SK-MEL-5 (cell line): ENCODE measurements at regions not wholly inside any gene's neighbourhood (a gene's known extent, or its start where the extent isn't known, plus 50 kb on each side); places are given as distances from the start of the nearest gene placed in this dataset.
A peak's percentile ranks its signal among the peaks of the same experiment; 100 is the strongest.
"Not testable (repeated sequence)": the region's sequence is repeated elsewhere in the genome, so short reads cannot be mapped to it uniquely, and the experiment has no call there.

Experiments used
- DNase-seq: peaks from one replicate; pipeline ENCODE4 v3.0.0-alpha.2; 2016; ENCODE audit warnings: low read depth, low spot score
- in situ Hi-C: cut with HindIII; loops from 2 replicates; pipeline ENCODE4 v1.10.0; 2016; ENCODE audit warnings: low sequenced_read_pairs, high pct_unique_total_duplicates, low pct_unique_long_range_greater_than_20kb

GRCh38 chr2:8435608-8436007 is 246.2 kb upstream of the ID2 start:
- in situ Hi-C loops = no loop called here
- no peak for DNase-seq

DNA sequence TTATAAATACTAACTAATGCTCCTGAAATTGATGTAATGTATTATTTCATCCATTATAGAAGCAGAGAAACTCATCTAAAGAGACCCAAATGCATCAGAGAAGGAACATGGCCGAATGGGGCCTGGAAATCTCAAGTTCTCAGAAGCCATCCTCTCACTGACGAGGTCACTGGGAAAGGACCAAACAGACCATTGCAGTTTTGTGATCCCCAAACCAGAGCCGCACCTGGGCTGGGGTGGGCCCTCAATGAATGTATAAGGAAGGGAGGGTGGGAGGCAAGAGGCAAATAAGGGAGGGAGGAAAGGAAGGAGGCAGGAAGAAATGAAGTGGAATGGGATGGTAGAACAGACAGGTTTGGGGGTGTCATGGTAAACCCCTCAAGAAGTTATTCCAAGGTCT is 245.3 kb upstream of the ID2 start:
- DNase-seq = no peak
- in situ Hi-C loops = no loop called here

GRCh38 chr2:8437228-8437948 is 244.5 kb upstream of the ID2 start:
- in situ Hi-C loops = no loop called here
- no peak for DNase-seq

GRCh38 chr2:8437949-8438400 is 243.9 kb upstream of the ID2 start:
- in situ Hi-C loops = no loop called here
- no peak for DNase-seq

GRCh38 chr2:8438476-8438875 is 243.4 kb upstream of the ID2 start:
- no peak for DNase-seq
- in situ Hi-C loops = no loop called here

- in situ Hi-C loops = no loop called here
Observed at GRCh38 chr2:8438996-8439395, 242.9 kb upstream of the ID2 start.

GRCh38 chr2:8440029-8440778 is 241.7 kb upstream of the ID2 start:
- no peak for DNase-seq
- in situ Hi-C loops = no loop called here

More at GRCh38 chr2:8438996-8439395, 242.9 kb upstream of the ID2 start:
- DNase-seq = no peak

DNA sequence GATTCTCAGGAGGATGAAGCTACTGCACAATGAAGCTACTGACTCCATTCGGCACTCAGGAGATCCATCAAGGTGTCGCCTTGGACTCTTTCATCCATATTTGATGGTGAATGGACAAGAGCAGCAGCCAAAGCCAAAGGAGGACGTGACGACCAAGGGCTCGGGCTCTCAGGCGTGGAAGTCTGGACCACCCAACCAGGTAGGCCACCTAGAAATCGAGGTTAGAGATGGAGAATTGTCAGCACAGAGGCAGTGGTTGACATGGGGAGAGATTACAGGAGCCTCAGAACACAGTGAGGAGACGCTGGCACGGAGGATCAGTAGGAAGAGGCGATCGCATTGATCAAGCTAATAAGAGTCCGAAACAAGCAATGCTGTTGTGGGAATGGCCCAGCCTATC is 240.5 kb upstream of the ID2 start:
- DNase-seq = no peak
- in situ Hi-C loops = no loop called here

DNA sequence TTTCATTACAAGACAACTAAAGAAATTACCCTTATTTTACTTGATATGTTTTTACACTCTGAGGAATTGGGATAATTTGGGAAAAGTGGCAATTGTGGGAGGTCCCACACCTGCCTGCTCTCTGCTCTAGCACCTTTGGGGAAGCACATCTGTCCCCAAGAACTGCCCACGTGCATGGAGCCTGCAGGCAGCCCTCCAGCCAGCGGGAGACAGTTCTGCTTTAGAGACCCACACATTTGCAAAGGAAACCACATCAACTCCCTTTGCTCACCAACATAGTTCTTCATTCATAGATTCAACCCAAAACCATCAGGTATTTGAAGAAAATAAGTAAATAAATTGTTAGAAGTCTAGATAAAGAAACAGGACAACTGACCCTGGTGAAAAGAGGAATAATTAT is 239.9 kb upstream of the ID2 start:
- no peak for DNase-seq
- in situ Hi-C loops = no loop called here

DNA sequence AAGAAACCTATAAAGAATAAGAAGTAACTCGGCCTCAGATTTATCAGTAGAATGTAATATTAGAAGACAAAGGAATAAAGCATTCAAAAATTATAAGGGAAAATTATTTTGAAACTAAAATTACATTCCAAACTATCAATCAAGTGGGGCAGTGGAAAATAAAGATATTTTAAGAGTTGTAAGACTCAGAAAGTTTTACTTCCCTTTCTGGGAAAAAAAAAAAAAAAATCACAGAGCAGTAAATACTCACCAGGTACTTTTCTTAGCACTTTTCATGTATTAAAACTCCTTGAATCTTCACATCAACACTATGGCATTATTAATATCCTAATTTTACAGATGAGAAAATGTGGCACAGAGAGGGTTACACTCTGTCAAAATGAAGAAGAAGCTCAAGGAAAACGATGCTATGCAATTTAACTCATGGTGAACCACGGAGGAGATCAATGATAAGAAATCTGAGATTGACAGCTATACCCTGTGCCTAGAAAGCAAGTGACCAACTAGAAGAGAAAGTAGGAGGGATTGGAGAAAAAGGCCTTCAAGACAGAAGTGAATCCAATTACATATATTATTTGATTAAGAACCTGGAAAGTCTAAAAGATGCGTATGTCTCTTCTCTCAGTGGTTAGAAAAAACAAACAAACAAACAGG is 238.9 kb upstream of the ID2 start:
- no peak for DNase-seq
- in situ Hi-C loops = no loop called here

GRCh38 chr2:8445580-8445979 is 236.3 kb upstream of the ID2 start:
- no peak for DNase-seq
- in situ Hi-C loops = no loop called here

DNA sequence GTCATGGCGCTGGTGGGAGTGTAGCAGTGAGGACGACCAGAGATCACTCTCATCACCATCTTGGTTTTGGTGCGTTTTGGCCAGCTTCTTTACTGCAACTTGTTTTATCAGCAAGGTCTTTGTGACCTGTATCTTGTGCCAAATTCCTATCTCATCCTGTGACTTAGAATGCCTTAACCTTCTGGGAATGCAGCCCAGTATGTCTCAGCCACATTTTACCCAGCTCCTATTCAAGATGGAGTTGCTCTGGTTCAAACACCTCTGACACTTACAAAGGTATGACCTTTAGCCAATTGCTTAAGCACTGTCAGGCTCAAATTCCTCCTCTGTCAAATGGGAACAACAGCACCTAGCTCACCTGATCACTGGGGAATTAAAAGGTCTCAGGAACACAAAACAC is 235.1 kb upstream of the ID2 start:
- peak; percentile 21 for DNase-seq
- in situ Hi-C loops = not testable (repeated sequence)

- in situ Hi-C loops = no loop called here
- peak; percentile 19 for DNase-seq
Observed at GRCh38 chr2:8447610-8448221, 234.1 kb upstream of the ID2 start.

- no peak for DNase-seq
- in situ Hi-C loops = no loop called here
Observed at GRCh38 chr2:8448824-8449556, 232.9 kb upstream of the ID2 start.

DNA sequence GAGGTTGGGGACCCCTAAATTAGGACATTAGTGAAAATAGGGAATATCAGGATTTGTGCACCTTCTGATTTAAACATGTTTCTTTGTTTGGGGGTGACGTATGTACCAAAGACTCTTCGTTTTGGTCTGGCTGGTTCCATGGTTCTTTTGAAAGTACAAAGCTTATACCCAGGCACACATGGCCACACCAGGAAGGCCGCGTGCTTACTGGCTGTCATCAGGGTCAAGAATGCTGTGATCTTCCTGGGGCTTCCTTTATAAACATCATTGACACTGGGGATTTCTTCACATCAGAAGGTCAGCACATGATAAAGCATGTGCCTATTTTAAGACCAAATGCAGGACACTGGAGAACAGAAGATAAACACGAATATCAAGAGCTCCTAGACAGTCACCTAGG is 230.6 kb upstream of the ID2 start:
- DNase-seq = peak; percentile 36
- in situ Hi-C loops = no loop called here

DNA sequence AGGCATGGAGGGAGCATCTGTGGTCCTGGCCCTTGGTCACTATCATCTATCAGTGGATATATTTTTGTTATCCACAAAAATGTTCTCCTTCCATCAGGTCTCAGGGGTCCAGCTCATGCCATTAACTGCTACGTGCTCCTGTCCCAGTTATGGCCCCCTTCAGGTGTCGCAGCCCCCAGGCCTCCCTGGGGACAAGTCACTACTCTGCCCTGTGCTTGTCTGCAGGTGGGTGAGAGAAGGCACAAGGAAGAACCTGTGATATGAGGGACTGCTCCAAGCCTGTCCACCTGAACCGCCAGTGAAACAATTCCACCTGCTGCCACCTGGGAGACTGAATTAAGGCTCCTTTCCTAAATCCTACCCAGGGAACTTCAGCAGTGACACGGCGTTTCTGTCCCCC is 229.6 kb upstream of the ID2 start:
- in situ Hi-C loops = no loop called here

GRCh38 chr2:8452979-8453903 is 228.6 kb upstream of the ID2 start:
- no peak for DNase-seq
- in situ Hi-C loops = no loop called here

More for the DNA sequence above, 229.6 kb upstream of the ID2 start:
- DNase-seq = no peak
